GM18858 (cell line): ENCODE measurements at regions not wholly inside any gene's neighbourhood (a gene's known extent, or its start where the extent isn't known, plus 50 kb on each side); places are given as distances from the start of the nearest gene placed in this dataset.
A peak's percentile ranks its signal among the peaks of the same experiment; 100 is the strongest.

Experiments used
- ATAC-seq: cut with Tn5 transposase; IDR thresholded peaks from one replicate; pipeline ENCODE4 v1.9.1; 2021; ENCODE audit not compliant: unreplicated experiment

- no peak for ATAC-seq
Observed at GRCh38 chr6:146865756-146866379, 267.1 kb downstream of the ADGB start.

- no peak for ATAC-seq
Observed at GRCh38 chr6:146866731-146867414, 268.1 kb downstream of the ADGB start.

GRCh38 chr6:146868671-146869209, 270.0 kb downstream of the ADGB start:
- ATAC-seq: no peak

GRCh38 chr6:146870760-146871159, 272.0 kb downstream of the ADGB start:
- ATAC-seq: peak; percentile 81

GRCh38 chr6:146871611-146872425, 273.0 kb downstream of the ADGB start:
- no peak for ATAC-seq

GRCh38 chr6:146872426-146872785, 273.6 kb downstream of the ADGB start:
- ATAC-seq: no peak

- ATAC-seq: no peak
Observed at GRCh38 chr6:146874278-146875018, 275.7 kb downstream of the ADGB start.

GRCh38 chr6:146875927-146876270, 277.1 kb downstream of the ADGB start:
- no peak for ATAC-seq

- no peak for ATAC-seq
Observed at GRCh38 chr6:146876271-146877151, 277.7 kb downstream of the ADGB start.

- ATAC-seq: no peak
Observed at GRCh38 chr6:146878168-146878951, 279.6 kb downstream of the ADGB start.

- ATAC-seq: no peak
Observed at GRCh38 chr6:146878952-146879340, 280.2 kb downstream of the ADGB start.

- no peak for ATAC-seq
Observed at GRCh38 chr6:146879406-146880117, 280.8 kb downstream of the ADGB start.

- ATAC-seq: no peak
Observed at GRCh38 chr6:146881228-146882181, 282.7 kb downstream of the ADGB start.

GRCh38 chr6:146883640-146884531, 285.1 kb downstream of the ADGB start:
- no peak for ATAC-seq

- peak; percentile 82 for ATAC-seq
Observed at GRCh38 chr6:146884728-146885127, 286.0 kb downstream of the ADGB start.

GRCh38 chr6:146885708-146886457, 287.1 kb downstream of the ADGB start:
- ATAC-seq: no peak
